Stromal cell of bone marrow (primary cell): ENCODE measurements at regions not wholly inside any gene's neighbourhood (a gene's known extent, or its start where the extent isn't known, plus 50 kb on each side); places are given as distances from the start of the nearest gene placed in this dataset.
"Not testable (repeated sequence)": the region's sequence is repeated elsewhere in the genome, so short reads cannot be mapped to it uniquely, and the experiment has no call there.

ENCODE experiments used
- DNase-seq: peaks from one replicate; pipeline ENCODE4 v3.0.0-alpha.2; 2012; ENCODE audit warnings: low read depth

DNA sequence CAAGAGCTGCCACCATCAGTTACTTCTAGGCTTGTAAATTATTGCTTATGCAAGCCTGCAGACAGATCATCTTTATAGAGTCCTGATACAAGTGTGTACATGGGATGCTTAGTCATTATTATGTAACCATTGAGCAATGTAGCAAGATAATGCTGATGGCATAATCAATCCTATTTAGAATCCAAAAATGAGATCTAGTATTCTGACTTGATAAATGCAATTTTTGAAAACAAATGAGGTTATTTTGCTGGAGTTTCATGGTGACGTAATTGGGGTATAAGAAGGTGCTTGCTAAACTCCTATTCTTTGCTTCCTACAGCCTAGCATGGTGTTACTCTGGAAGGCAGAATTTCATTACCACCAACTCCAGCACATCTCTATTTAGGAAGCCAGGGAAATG, 801.7 kb upstream of the PRMT6 start:
- no peak for DNase-seq

DNA sequence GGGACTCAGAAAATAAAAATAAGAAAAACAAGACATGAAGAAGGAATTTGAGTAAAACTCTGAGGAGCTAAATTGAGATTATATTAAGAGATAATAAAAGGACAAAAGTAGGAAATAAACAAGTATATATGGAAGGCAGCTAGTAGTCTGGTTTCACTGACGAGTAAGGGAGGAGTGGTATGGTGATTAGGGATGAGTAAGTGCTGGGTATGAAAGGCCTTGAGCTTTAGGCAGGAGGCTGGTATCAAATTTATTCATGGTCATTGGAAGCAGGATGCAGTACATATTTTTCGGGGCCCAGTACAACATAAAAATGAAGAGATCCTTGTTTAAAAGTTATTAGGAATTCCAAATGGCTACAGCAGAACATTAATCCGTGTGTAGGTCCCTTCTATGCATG, 789.7 kb upstream of the PRMT6 start:
- DNase-seq, result no peak

DNA sequence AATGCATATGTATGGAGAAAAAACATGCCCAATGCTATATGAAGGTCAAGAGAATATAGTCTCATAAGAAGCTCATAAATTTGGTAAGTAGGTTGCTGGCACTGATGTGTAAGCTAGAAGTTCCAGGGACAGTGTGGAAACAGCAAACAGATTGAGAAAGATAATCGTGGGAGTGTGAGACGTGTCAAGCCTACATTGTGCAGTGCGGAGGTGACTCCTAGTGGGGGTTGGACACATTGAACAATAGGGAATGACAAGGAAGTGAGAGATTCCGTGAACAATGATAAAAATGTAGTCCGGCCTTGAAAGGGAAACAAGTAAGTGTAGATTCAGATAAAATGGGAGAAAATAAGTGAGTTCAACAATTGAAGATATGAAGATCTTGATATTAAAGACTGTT, 788.4 kb upstream of the PRMT6 start:
- no peak for DNase-seq

DNA sequence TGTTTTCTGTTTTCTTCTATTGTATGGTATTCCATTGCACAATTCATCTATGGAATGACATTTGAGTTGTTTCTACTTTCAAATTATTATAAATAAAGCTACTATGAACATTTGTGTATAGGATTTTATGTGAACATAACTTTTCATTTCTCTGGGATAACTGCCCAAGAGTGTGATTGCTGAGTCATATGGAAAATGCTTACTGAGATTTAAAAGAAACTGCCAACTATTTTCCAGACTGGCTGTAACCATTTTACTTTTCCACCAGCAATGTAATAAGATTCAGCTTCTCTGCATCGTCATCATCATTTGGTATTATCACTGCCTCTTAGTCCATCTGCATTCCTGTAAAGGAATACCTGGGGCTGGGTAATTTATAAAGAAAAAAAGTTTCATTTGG, 779.6 kb upstream of the PRMT6 start:
- peak; percentile 2 for DNase-seq

DNA sequence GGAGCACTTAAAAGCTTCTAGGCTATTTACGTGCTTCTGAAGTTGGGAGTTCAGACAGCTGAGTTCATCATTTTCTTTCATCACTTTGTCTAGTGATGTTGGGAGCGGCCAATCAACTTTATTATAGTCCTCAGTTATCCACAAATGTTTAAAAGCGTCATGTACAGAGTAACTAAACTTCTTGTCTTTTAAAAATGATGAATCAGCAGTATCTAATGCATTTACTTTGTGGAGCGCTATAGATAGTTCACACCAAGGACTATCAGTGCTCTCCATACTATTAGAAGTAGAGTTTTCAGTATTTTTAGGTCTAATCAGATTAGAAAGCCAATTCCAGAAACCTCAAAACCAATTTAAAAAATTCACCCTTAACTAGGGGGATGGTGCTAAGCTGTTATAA, 778.7 kb upstream of the PRMT6 start:
- no peak for DNase-seq

DNA sequence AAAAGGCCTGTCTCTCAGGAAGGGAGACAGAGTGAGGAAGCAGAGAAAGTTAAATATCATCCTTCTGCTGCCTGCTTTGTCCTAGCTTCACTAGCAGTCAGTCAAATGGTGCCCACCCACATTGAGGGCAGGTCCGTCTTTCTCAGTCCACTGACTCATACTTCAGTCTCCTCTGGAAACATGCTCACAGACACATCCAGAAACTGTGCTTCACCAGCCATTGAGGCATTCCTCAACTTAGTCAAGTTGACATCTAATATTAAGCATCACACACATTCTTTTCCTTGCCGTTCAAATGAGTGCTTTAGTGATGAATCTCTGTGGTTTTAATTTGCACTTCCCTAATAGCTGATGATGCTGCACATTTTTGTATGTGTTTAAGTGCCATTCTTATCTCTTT, 777.8 kb upstream of the PRMT6 start:
- DNase-seq, result no peak

DNA sequence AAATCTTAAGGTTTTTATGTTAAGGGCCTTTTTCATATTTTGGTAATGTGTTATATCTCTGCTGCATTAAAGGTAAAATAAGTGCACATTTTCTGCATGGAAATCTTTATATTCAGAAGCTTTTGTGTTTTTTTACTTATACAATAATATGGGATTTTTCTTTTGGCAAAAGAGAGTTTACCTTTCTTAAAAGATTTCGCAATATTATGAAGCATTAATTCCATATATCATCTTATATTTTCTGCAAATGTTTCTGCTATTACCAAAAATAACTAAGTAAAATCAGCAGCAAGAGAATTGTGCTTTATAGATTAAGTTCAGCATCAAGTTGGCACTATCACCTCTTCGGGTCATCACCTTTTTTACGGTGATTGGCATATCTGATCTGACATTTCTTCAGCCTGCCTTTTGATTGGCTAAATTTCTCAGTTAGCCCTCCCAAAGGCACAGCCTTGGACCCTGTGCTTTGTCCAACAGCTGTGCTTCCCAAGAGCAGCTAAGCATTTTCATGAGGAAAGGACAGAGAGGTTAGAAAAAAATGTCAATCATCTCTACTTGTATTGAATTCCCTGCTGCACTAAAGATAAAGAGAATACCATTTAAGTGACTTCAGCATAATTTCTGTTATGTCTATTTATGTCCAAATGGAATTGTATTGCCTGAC, 767.1 kb upstream of the PRMT6 start:
- DNase-seq, result no peak

DNA sequence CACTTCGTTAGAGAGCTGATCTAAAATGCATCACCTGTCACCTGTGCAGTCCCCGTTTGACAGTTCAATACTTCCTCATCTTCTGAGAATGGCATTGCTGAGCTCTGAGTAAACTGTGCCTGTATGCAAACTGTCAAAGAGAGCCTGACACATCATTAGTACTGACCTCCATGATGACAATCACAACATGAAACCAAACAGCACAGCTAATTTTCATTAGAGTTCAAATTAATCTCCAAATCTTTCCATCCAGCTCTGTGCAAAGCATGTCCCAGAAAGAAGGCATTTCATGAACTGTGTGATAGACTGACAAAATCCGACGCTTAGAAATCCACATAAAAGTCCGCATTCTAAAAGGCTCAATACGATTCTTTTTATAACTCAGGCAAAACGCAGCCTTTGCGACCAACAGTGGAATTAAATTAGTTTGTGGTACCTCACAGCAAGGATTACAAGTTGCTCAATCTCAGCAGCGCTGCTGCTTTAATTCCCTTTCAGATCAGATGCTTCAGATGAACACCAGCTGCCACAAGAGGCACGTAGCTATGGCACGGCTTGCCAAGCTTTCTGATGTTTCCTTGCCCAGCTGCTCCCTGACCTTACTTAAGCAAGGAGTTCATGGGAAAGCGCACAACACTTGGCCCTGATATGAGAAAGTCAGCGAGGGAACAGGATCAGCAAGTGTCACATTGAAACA, 765.5 kb upstream of the PRMT6 start:
- no peak for DNase-seq

DNA sequence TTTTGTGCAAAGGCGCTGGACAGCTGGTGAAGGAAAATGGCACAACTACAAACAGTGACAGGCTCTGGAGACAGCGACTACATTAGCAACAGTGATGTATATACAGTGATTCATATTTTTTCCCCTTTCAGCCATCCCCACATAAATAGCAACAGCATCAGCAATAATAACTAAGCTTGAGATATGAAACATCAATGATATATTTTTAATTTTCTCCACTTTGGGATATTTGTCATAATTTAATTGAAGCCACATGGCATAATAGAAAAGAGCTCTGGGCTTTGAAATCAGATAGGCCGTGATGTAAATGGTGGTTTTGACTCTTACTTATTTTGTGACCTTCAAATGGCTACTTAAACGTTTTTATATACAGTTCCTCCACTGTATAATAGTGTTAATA, 764.3 kb upstream of the PRMT6 start:
- no peak for DNase-seq

DNA sequence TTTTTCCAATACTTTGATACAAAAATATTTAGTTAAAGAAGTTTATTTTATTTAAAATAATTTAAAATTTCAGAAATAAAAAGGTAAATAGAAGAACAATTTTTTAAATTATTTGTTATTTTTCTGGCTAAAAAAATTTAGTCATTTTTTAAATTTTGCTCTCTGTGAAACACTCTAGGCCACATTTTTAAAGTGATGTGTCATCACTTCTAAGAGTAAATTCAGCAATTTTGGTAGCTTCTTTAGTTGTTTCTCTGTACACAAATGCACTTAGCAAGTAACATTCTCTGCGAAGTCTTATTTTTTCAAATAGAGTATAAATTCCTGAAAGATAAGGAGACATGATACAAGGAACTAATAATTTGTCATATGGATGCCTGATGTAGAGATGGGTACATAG, 760.0 kb upstream of the PRMT6 start:
- DNase-seq, result no peak

DNA sequence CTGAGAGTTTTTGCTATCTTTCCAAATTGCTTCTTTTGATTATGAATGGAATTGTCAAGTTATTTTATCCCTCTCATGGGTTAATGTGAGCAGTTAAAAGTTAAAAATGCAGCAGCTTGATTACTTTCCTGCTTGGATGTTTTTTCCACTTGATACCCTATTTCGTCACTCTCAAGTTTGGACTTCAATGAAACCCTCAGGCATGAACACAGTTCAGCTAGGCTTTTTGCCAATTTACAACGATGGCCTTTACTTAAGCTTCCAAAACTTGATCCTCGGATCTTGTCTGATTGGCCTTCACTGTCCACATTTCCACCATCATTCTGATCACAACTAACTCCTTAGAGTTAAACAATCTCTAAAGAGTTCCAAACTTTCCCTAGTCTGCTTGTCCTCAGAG, 752.4 kb upstream of the PRMT6 start:
- DNase-seq, result no peak

DNA sequence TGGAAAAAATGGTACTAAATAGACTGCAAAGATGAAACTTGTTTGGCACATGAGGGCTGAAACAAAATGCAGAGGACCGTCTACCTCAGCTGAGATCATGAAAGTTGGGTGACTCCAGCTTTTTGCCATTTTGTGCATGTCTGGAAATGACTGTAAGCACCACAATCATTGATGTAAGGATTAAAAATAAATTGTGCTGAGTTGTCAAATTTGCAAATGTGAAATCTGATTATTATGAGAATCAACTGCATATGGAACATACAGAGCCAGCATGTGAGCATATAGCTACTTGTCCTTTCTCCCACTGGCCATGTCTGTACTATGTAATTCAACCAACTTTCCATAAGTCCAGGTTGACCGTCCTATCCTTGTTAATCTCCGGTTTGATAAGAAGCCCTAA, 736.9 kb upstream of the PRMT6 start:
- no peak for DNase-seq

DNA sequence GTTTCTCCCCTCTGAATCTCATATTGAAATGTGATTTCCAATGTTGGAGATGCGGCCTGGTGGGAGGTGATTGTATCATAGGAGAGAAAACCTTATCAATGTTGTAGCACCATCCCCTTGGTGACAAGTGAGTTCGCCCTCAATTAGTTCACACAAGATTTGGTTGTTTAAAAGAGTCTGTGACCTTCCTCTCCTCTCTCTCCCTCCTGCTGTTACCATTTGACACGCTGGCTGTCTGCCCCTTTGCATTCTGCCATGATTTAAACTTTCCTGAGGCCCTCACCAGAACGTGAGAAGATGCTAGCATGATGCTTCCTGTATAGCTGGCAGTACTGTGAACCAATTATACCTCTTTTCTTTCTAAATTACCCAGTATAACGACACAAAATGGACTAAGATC, 730.9 kb upstream of the PRMT6 start:
- no peak for DNase-seq

DNA sequence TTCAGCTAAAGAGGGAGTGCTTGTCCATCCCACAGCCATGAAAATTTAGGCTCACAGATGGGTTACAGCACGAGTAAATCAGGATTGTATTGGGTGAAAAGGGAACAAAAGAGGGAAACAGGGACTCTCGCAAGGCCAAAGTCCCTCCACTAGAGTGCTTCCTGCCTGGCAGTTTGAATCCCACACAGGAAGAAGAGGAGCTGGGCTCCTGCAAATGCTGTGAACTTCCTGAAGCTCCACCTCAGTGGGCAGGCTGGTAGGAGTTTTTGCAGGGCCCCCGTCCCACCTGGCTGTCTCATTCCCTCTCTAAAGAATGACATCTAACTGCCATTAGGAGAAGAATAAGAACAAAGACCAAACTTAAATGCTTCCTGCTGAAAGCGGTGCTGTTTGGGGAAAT, 712.0 kb upstream of the PRMT6 start:
- no peak for DNase-seq

DNA sequence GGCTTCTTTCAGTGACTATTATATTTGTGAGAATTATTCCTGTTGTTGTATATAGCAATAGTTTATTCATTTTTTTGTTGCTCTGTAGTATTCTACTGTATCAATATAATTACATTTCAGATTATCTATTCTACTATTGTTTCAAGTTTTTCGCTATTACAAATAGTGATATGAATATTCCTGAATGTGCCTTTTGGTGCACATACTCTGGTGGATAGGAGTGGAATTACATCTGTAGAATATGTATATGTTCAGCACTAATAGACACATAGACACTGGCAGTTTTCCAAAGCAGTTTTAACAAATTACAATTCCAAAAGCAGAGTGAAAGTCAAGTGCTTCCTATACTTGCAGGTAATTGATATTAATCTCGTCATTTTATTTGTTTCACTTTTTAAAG, 696.2 kb upstream of the PRMT6 start:
- no peak for DNase-seq

DNA sequence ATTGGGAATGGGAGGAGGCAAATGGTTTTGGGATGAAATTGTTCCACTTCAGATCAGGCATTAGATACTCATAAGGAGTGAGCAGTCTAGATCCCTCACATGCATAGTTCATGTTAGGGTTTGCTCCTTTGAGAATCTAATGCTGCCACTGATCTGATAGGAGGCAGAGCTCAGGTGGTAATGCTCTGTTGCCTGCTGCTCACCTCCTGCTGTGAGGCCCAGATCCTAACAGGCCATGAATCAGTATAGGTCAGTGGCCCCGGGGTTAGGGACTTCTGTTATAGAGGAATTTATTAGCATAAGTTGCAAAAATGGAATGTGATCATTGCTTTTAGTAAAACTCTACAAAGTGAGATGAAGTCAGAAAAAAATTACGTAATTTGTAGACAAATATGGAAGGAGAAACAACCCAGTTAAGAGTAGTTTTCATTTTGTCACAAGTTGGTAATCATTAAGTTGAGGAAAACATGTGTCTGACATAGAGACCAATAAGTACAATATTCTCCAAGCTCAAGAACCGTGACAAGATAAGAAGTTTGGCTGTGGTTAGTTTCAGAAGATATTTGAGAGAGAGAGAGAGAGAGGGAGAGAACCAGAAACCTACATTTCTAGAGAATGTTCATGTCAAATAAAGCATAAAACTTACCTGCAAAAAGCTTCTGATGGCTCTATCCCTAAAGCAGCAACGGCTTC, 689.7 kb upstream of the PRMT6 start:
- DNase-seq, result no peak

DNA sequence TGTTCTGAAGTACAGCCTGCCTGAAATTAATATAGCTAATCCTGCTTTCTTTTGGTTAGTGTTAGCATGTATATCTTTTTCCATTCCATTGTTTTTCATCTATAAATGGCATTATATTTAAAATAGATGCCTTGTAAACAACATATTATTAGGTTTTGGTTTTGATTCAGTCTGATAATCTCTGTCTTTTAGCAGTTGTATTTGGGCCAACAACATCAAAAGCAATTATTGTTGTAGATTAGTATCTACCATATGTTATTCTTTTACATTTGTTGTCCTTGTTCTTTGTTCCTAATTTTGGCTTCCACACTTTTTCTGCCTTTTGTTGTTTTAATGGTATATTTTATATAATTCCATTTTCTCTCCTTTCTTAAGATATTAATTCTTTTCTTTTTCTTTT, 678.2 kb upstream of the PRMT6 start:
- no peak for DNase-seq

DNA sequence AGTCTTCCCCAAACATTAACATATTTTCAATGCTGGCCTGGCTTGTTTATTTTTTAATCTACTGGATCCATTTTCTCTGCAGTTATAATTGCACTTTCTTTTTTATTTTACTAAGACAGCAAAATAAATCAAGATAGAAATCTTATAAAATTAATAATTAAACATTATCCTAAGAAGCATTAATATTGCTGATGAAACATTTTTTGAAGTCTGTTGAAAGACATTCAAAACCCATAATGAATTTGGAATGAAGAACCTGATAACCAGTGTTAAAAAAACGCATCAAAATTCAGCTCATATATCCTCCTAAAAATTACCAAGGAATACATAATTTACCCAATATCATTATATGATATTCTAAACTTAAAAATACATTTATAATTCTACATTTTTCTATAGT, 675.7 kb upstream of the PRMT6 start:
- no peak for DNase-seq

DNA sequence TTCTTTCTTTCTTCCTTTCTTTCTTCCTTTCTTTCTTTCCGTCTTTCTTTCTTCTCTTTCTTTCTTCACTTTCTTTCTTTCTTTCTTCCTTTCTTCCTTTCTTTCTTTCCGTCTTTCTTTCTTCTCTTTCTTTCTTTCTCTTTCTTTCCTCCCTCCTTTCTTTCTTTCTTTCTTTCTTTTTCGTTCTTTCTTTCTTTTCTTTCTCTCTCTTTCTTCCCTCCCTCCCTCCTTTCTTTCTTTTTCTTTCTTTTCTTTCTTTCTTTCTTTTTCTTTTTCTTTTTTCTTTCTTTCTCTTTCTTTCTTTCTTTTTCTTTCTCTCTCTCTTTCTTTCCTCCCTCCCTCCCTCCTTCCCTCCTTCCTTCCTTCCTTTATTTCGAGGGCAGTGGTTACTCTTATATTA, 667.3 kb upstream of the PRMT6 start:
- not testable (repeated sequence) for DNase-seq

DNA sequence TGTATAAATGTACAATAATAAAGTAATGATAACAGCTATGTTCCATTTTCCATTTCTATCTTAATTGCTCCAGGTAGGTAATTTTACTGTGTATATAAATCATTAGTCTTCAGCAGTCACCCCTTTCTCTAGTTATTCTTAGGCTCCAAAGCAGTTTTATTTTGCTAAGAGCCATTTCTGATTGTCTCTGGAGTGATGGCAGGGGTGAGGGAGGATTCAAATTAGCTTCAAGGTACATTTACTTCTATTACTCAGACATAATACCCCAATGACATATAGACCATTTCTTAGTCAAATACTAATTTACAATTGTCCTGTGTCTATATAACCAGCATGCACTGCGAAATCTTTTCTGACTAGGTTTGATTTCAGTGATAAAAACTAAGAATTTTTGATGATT, 663.4 kb upstream of the PRMT6 start:
- no peak for DNase-seq

DNA sequence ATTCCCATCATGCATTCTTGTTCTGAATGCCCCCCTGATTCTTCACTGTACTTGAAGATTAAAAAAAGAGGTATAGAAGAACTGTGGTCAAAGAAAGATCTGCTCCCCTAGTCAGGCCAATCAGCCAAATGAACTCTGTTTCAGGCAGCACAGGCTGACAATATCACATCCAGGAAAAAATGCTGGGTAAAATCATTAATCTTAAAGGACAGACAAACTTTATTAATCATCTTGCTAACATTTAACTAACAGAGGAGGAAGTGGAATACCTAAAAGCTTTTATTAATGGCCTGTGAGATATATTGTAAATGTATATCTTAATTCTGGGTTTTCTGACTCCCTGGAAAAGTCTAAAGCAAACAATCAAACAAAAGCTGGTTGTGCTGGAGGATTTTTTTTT, 660.5 kb upstream of the PRMT6 start:
- DNase-seq, result no peak

DNA sequence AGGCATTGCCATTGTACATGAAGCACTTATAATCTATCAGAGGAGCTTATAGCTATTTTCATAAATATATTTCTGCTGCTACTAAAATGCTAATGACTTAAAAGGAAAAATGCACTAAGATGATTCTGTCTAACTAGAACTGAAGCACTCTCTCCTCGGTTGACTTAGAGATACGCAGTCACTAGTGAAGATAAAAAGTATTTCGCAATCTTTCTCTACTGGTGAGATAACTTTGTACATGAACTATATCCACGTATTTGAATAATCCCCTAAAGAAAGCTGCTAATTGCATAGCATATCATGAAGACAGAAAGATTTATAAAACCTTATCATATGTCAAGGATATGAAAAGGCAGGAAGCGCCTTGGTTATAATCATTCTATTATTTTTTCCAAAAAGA, 658.1 kb upstream of the PRMT6 start:
- no peak for DNase-seq

DNA sequence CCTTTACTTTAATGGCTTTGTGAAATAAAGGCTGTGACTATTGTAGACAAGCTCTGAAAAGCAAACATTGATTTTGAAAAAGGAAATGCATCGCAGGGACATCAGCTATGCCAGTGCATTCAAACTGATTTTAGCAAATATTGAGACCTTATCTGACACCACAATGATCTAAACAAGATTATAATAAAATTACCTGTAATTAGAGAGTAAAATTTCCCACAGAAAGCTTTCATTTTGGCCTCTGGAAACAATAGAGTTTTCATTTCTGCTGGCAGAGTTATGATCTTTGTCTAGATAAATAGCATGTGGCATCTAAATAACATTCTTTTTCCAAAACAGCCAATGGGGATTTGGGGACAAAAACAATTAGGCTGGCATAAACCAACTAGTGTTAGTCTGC, 650.4 kb upstream of the PRMT6 start:
- DNase-seq, result no peak

DNA sequence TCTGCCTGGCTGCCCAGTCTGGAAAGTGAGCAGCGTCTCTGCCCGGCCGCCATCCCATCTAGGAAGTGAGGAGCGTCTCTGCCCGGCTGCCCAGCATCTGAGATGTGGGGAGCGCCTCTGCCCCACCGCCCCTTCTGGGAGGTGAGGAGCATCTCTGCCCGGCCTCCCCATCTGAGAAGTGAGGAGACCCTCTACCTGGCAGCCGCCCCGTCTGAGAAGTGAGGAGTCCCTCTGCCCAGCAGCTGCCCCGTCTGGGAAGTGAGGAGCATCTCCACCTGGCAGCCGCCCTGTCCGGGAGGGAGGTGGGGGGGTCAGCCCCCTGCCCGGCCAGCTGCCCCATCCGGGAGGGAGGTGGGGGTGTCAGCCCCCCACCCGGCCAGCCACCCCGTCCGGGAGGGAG, 644.2 kb upstream of the PRMT6 start:
- not testable (repeated sequence) for DNase-seq
